ENCODE measurements at regions not wholly inside any gene's neighbourhood (a gene's known extent, or its start where the extent isn't known, plus 50 kb on each side); places are given as distances from the start of the nearest gene placed in this dataset.

GRCh38 chr5:155254399-155254798 is 240.8 kb downstream of the KIF4B start:
- Histone ChIP-seq H2AK5ac (ENCODE audit: low read depth, low read length) (no peak overlapping the region), H2BK5ac (ENCODE audit: low read depth, low read length, poor library complexity, severe bottlenecking) (no peak overlapping the region), H4K8ac (ENCODE audit: low read depth in 2 of 2, low read length in 2 of 2) (no peak overlapping the region), H2BK20ac (ENCODE audit: low read depth, low read length) (no peak overlapping the region), H3K14ac (replicated peaks; ENCODE audit: low read depth, low read length) (no peak overlapping the region), H3K79me1 (ENCODE audit: low read depth in 1 of 2, low read length in 2 of 2) (no peaks in the 10 kb centered on the region), H4K20me1 (ENCODE audit: insufficient read depth, low read length) (no peaks in the 10 kb centered on the region), H2BK120ac (ENCODE audit: low read depth, low read length) (no peak overlapping the region), H4K5ac (ENCODE audit: low read depth, low read length) (no peak overlapping the region), H3K4me1 (ENCODE audit: control insufficient read depth, insufficient read depth, low read length) (no peaks in the 10 kb centered on the region), H3K27me3 (ENCODE audit: control insufficient read depth, insufficient read depth, low read length) (no peaks in the 10 kb centered on the region), H3K9me1 (ENCODE audit: insufficient read depth, low read length) (no peaks in the 10 kb centered on the region), H3K23ac (ENCODE audit: low read depth, low read length) (no peak overlapping the region), H2BK15ac (ENCODE audit: low read depth, low read length) (no peak overlapping the region), H3K4ac (ENCODE audit: low read depth, low read length) (no peak overlapping the region), H2AK9ac (replicated peaks; ENCODE audit: low read depth, low read length, poor library complexity) (no peak overlapping the region), H3K9ac (ENCODE audit: low read depth, low read length) (no peak overlapping the region), H3K9me3 (ENCODE audit: control insufficient read depth, insufficient read depth, low read length) (peaks cover 16% of the 10 kb centered on the region), H3K27ac (ENCODE audit: insufficient read depth, low read length) (no peak overlapping the region), H3K36me3 (ENCODE audit: control insufficient read depth, insufficient read depth, low read length) (no peaks in the 10 kb centered on the region), H2AFZ (replicated peaks; ENCODE audit: low read length, poor library complexity) (no peak overlapping the region), H3K4me2 (ENCODE audit: low read depth, low read length) (no peak overlapping the region), H4K91ac (ENCODE audit: insufficient read depth, low read depth, low read length) (no peak overlapping the region), H3K56ac (ENCODE audit: extremely low read depth, insufficient read depth, low read length) (no peak overlapping the region), H3K18ac (ENCODE audit: low read depth, low read length) (no peak overlapping the region), H3K4me3 (ENCODE audit: insufficient read depth, low read depth, low read length) (no peak overlapping the region)
- BruUV-seq (replicated peaks) = no TSS peak
- dilution Hi-C loops (cut with HindIII; ENCODE audit: low sequenced_read_pairs, unreplicated experiment) = no loop called here
- no peak for TF ChIP-seq CTCF (conservative IDR thresholded peaks at IDR 0.05; ENCODE audit: low read depth, low read length)
- TF ChIP-seq CHD1 (IDR thresholded peaks at IDR 0.05; ENCODE audit: low read depth, low read length) = no peak
- TF ChIP-seq ELK1 (IDR thresholded peaks at IDR 0.05; ENCODE audit: borderline replicate concordance, low read depth, low read length) = no peak
- no peak for TF ChIP-seq RFX5 (IDR thresholded peaks at IDR 0.05; ENCODE audit: low read depth, low read length)
- no peak for TF ChIP-seq FOS (IDR thresholded peaks at IDR 0.05; ENCODE audit: low read depth, low read length)
- TF ChIP-seq CEBPB (IDR thresholded peaks at IDR 0.05; ENCODE audit: low read depth, low read length) = no peak
- TF ChIP-seq RCOR1 (IDR thresholded peaks at IDR 0.05; ENCODE audit: insufficient replicate concordance, low read length) = no peak
- CTCF ChIA-PET = no interaction called here
- 20% methylated on average over 1 of the region's 2 CpGs; no CpG with 5 or more reads in 1 of the 2 experiments for WGBS, 2 experiments (ENCODE audit: extremely low coverage in 2 of 2, insufficient read length in 1 of 2)
- POLR2A ChIA-PET (ENCODE audit: unreplicated experiment) = no interaction called here
- DNase-seq (no peak), ATAC-seq (ENCODE audit: low read depth) (no peak)
- in situ Hi-C loops (cut with MboI; ENCODE audit: low sequenced_read_pairs) = no loop called here
- intact Hi-C loops (cut with micrococcal nuclease) = no loop called here
